Panc1 (cell line): ENCODE measurements at regions not wholly inside any gene's neighbourhood (a gene's known extent, or its start where the extent isn't known, plus 50 kb on each side); places are given as distances from the start of the nearest gene placed in this dataset.

Experiments used
- ATAC-seq: fragments of 200-7000 bp; cut with Tn5 transposase; 2 replicates; pipeline ENCODE4 v1.9.1; 2020; ENCODE audit warnings: mild to moderate bottlenecking, moderate library complexity
- BruUV-seq: library from RNA; stranded (reverse); fragments of 400-500 nt; replicated peaks from 2 replicates; lab custom pipeline; 2021; lab: Mats Ljungman, UMichigan
- CTCF ChIA-PET: fragments of 300-600 bp; sonication (Branson Sonifier 250); formaldehyde crosslinking; loops from one replicate; lab custom pipeline; 2022; ENCODE audit warnings: antibody characterized with exemption; lab: Charles Lee
- POLR2A ChIA-PET: fragments of 300-600 bp; sonication (Branson Sonifier 250); formaldehyde crosslinking; loops from one replicate; lab custom pipeline; 2022; ENCODE audit warnings: antibody characterized with exemption; lab: Charles Lee
- DNase-seq: peaks from one replicate; pipeline ENCODE4 v3.0.0-alpha.2; 2010; ENCODE audit warnings: low read depth, low spot score
- H3K27ac ChIP-seq: 2 replicates; pipeline ENCODE4 v1.5.1; 2011; ENCODE audit warnings: mild to moderate bottlenecking, low read length, inconsistent platforms
- H3K27me3 ChIP-seq: fragments of 200-500 bp; sonication (Bioruptor generic); 2 replicates; pipeline ENCODE4 v1.6.0; 2014; ENCODE audit warnings: low read length, inconsistent platforms; ENCODE audit not compliant: control insufficient read depth, insufficient read depth
- H3K36me3 ChIP-seq: fragments of 200-500 bp; sonication (Bioruptor generic); 2 replicates; pipeline ENCODE4 v1.5.1; 2014; ENCODE audit warnings: inconsistent platforms, mild to moderate bottlenecking, low read length, moderate library complexity; ENCODE audit not compliant: control insufficient read depth, insufficient read depth
- H3K4me1 ChIP-seq: 2 replicates; pipeline ENCODE4 v1.5.1; 2011; ENCODE audit warnings: inconsistent platforms, mild to moderate bottlenecking, low read length, moderate library complexity; ENCODE audit not compliant: control insufficient read depth, insufficient read depth
- H3K4me3 ChIP-seq, 2 experiments: 2 replicates each; pipeline ENCODE4 v1.5.1; 2011 to 2012; ENCODE audit warnings: low read depth in 2 of 2, low read length in 2 of 2, mild to moderate bottlenecking in 2 of 2, inconsistent platforms in 1 of 2, moderate library complexity in 1 of 2
- H3K9me3 ChIP-seq: fragments of 200-500 bp; sonication (Bioruptor generic); 2 replicates; pipeline ENCODE4 v1.5.1; 2014; ENCODE audit warnings: low read depth, mild to moderate bottlenecking, inconsistent platforms, low read length, moderate library complexity; ENCODE audit not compliant: control insufficient read depth, insufficient read depth
- POLR2AphosphoS5 ChIP-seq: IDR thresholded peaks from 2 replicates; pipeline ENCODE4 v1.6.1; 2012; ENCODE audit warnings: mild to moderate bottlenecking, low read depth, low read length, moderate library complexity
- SIN3A ChIP-seq: IDR thresholded peaks from 2 replicates; pipeline ENCODE4 v1.6.1; 2012; ENCODE audit warnings: low read depth, mild to moderate bottlenecking, low read length, moderate library complexity, borderline replicate concordance; ENCODE audit not compliant: insufficient read depth
- TCF7L2 ChIP-seq: IDR thresholded peaks from 2 replicates; pipeline ENCODE4 v1.6.1; 2011; ENCODE audit warnings: mild to moderate bottlenecking, low read depth, low read length, inconsistent platforms
- in situ Hi-C: cut with HindIII; loops from 2 replicates; pipeline ENCODE4 v1.10.0; 2016; ENCODE audit warnings: low sequenced_read_pairs, low pct_unique_long_range_greater_than_20kb
- intact Hi-C: fragments of 100-400 bp; cut with micrococcal nuclease; formaldehyde crosslinking; loops from one replicate; pipeline ENCODE4 v1.10.0; 2022; ENCODE audit not compliant: unreplicated experiment
- TF ChIP-seq, protein P1 (sequence below), 2 experiments: IDR thresholded peaks; 2 replicates each; pipeline ENCODE4 v1.6.1; 2011 to 2012; ENCODE audit warnings: low read depth in 2 of 2, control low read depth in 1 of 2, low read length in 1 of 2, mild to moderate bottlenecking in 1 of 2, moderate library complexity in 1 of 2; ENCODE audit not compliant: insufficient read depth in 1 of 2
- TF ChIP-seq, protein P2 (sequence below): fragments of 450-650 bp; IDR thresholded peaks from 2 replicates; pipeline ENCODE4 v1.5.1; 2017; ENCODE audit warnings: mild to moderate bottlenecking

DNA sequence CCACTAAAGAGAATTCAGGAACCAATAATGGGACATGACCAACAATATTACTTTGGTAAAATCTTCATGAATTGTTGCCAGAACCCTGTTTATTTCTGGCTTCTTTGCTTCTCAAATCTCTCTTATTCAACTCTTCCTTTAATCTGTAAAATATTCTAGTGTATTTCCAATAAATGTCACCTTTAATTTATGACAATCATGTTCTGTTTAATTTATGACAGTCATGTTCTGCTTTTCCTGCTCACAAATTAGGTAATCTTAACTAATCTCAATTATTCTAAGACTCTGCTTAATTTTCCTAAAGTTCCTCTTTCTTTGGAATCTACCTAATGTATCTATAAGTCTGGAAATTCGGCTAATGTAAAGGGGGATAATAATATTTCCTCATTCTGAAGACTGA, 847.6 kb upstream of the KLHL1 start:
- DNase-seq (no peak), ATAC-seq (no peak)
- H3K4me3 ChIP-seq: no peak overlapping the region
- no peaks in the 10 kb centered on the region for H3K27me3 ChIP-seq
- TF ChIP-seq POLR2AphosphoS5: no peak
- TF ChIP-seq, protein P1, sequence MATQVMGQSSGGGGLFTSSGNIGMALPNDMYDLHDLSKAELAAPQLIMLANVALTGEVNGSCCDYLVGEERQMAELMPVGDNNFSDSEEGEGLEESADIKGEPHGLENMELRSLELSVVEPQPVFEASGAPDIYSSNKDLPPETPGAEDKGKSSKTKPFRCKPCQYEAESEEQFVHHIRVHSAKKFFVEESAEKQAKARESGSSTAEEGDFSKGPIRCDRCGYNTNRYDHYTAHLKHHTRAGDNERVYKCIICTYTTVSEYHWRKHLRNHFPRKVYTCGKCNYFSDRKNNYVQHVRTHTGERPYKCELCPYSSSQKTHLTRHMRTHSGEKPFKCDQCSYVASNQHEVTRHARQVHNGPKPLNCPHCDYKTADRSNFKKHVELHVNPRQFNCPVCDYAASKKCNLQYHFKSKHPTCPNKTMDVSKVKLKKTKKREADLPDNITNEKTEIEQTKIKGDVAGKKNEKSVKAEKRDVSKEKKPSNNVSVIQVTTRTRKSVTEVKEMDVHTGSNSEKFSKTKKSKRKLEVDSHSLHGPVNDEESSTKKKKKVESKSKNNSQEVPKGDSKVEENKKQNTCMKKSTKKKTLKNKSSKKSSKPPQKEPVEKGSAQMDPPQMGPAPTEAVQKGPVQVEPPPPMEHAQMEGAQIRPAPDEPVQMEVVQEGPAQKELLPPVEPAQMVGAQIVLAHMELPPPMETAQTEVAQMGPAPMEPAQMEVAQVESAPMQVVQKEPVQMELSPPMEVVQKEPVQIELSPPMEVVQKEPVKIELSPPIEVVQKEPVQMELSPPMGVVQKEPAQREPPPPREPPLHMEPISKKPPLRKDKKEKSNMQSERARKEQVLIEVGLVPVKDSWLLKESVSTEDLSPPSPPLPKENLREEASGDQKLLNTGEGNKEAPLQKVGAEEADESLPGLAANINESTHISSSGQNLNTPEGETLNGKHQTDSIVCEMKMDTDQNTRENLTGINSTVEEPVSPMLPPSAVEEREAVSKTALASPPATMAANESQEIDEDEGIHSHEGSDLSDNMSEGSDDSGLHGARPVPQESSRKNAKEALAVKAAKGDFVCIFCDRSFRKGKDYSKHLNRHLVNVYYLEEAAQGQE (IDR thresholded peaks at IDR 0.05; ENCODE audit: insufficient read depth in 1 of 2, low read depth in 2 of 2, low read length in 1 of 2): no peak
- TF ChIP-seq SIN3A: no peak
- TF ChIP-seq, protein P2, sequence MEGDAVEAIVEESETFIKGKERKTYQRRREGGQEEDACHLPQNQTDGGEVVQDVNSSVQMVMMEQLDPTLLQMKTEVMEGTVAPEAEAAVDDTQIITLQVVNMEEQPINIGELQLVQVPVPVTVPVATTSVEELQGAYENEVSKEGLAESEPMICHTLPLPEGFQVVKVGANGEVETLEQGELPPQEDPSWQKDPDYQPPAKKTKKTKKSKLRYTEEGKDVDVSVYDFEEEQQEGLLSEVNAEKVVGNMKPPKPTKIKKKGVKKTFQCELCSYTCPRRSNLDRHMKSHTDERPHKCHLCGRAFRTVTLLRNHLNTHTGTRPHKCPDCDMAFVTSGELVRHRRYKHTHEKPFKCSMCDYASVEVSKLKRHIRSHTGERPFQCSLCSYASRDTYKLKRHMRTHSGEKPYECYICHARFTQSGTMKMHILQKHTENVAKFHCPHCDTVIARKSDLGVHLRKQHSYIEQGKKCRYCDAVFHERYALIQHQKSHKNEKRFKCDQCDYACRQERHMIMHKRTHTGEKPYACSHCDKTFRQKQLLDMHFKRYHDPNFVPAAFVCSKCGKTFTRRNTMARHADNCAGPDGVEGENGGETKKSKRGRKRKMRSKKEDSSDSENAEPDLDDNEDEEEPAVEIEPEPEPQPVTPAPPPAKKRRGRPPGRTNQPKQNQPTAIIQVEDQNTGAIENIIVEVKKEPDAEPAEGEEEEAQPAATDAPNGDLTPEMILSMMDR: no peak
- no peak for TF ChIP-seq TCF7L2
- H3K27ac ChIP-seq: no peak overlapping the region
- H3K9me3 ChIP-seq: no peaks in the 10 kb centered on the region
- H3K4me1 ChIP-seq: no peaks in the 10 kb centered on the region
- BruUV-seq: no TSS peak
- in situ Hi-C loops: no loop called here
- no peaks in the 10 kb centered on the region for H3K36me3 ChIP-seq
- ChIA-PET CTCF (no interaction called here), POLR2A (no interaction called here)
- intact Hi-C loops: no loop called here

DNA sequence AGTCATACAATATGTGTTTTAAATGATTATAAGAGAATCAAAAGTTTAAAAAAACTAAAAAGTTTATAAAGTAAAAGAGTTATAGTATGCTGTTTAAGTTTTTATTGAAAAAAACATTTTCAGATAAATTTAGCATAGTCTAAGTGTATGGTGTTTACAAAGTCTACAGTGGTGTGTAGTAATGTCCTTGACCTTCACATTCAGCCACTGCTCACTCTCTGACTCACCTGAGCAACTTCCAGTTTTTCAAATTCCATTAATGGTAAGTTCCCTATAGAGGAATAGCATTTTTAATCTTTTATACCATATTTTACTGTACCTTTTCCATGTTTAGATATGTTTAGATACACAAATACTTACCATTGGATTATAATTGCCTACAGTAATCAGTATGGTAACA, 842.4 kb upstream of the KLHL1 start:
- in situ Hi-C loops: no loop called here
- intact Hi-C loops: no loop called here
- TF ChIP-seq SIN3A (no peak), TCF7L2 (no peak), POLR2AphosphoS5 (no peak)
- TF ChIP-seq, protein P1 (IDR thresholded peaks at IDR 0.05; ENCODE audit: insufficient read depth in 1 of 2, low read depth in 2 of 2, low read length in 1 of 2): no peak
- TF ChIP-seq, protein P2: no peak
- DNase-seq (no peak), ATAC-seq (no peak)
- CTCF ChIA-PET: no interaction called here
- Histone ChIP-seq H3K9me3 (no peaks in the 10 kb centered on the region), H3K4me3 (no peak overlapping the region), H3K36me3 (no peaks in the 10 kb centered on the region), H3K27me3 (no peaks in the 10 kb centered on the region), H3K4me1 (no peaks in the 10 kb centered on the region), H3K27ac (no peak overlapping the region)
- BruUV-seq: no TSS peak
- POLR2A ChIA-PET: no interaction called here
